Activated CD4-positive, alpha-beta T cell treated with anti-CD3 and anti-CD28 coated beads, Interleukin-2, amount 50 U/mL, for 1 hour (primary cell): ENCODE measurements at regions not wholly inside any gene's neighbourhood (a gene's known extent, or its start where the extent isn't known, plus 50 kb on each side); places are given as distances from the start of the nearest gene placed in this dataset.

ENCODE experiments used
- DNase-seq: peaks from one replicate; pipeline ENCODE4 v3.0.0-alpha.2; 2020

- no peak for DNase-seq
These were observed 573.1 kb upstream of the KLF12 start for GRCh38 chr13:74707291-74707690.

- no peak for DNase-seq
These were observed 572.6 kb upstream of the KLF12 start for GRCh38 chr13:74706801-74707200.

GRCh38 chr13:74705438-74705837 is 571.2 kb upstream of the KLF12 start:
- no peak for DNase-seq

DNA sequence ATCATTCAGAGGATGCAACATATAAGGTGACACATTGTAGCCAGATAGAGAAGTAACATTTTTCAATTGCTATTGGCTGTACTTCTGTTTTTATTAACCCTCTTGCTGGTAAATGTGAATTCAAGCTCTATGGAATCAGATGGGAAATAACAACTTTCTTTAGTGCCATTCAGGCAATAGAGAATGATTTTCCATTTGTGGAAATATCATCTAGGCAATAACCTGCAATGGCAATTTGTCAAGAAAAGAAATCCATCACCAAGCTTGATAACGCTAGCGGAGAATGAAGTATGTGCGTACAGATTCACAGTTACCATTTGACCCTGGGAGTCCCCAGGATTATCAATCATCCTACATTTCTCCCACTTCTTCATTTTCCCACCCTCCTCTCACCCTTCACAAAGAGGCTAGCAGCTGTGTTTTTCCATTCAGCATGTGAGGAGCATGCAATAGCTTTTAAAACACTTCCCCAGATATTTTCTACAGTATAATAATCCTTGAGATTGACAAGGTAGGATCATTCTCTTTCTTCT is 569.7 kb upstream of the KLF12 start:
- no peak for DNase-seq

- DNase-seq: no peak
These were observed 562.1 kb upstream of the KLF12 start for GRCh38 chr13:74696148-74696922.

- no peak for DNase-seq
These were observed 561.0 kb upstream of the KLF12 start for GRCh38 chr13:74695021-74695800.

- no peak for DNase-seq
These were observed 553.4 kb upstream of the KLF12 start for GRCh38 chr13:74687442-74688182.

GRCh38 chr13:74683411-74683810 is 549.2 kb upstream of the KLF12 start:
- DNase-seq: no peak

DNA sequence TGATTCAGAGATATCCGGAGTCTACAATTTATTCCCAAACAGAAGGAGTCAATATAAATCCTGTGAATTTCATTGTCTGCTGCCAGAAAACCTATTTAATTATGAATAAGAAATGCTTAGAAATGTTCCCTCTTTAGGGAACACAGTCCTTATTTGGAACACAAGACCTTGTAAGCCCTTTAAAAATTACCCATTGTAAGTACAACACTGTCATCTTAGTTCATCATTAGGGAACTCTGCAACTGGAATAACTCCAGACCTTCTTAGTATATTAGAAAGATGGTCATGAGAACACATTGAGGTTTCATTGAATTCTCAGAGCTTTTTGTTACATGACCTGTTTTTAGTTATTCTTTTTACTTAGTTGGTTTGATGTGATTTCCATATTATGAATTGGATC is 548.5 kb upstream of the KLF12 start:
- DNase-seq: no peak

DNA sequence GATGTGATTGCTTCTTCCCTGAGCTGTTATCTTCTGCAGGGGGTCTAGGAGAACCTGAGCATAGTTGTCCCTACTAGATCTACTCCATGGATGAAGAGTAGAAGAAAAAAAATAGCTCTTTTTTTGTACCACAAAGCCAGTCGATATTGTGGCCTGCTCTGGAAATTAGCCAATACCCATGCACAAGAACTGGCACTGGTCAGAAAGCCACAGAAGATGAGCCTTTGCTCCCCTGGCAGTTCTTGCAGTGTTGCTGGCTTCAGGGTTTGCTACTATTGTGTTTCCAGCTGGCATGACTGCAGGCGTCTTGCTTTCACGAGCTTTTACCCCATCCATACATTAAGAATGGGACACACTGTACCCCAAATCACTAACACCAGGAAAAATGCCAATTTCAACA is 547.7 kb upstream of the KLF12 start:
- no peak for DNase-seq

GRCh38 chr13:74678308-74678965 is 544.2 kb upstream of the KLF12 start:
- no peak for DNase-seq

DNA sequence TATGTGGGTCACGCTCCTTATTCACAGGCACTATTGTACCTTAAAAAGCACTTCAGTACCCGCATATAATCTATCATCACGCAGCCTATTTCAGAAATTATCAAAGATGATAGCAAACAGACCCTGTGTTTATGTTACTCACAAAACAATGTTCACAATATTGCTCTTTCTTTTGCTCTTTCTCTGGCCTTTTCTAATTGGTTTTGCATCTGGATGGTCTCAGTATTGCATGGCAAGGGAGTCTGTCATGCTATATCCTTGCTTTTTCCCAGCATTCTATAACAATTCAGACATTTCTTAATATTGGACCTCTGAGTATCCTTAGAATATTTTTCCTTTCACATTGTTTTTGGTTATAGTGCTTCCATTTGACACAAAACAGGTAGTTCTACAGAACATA is 541.8 kb upstream of the KLF12 start:
- DNase-seq: no peak

- no peak for DNase-seq
These were observed 541.0 kb upstream of the KLF12 start for GRCh38 chr13:74675182-74675581.

GRCh38 chr13:74674720-74675119 is 540.5 kb upstream of the KLF12 start:
- no peak for DNase-seq

GRCh38 chr13:74669149-74669548 is 534.9 kb upstream of the KLF12 start:
- no peak for DNase-seq

GRCh38 chr13:74667656-74668203 is 533.5 kb upstream of the KLF12 start:
- DNase-seq: no peak

DNA sequence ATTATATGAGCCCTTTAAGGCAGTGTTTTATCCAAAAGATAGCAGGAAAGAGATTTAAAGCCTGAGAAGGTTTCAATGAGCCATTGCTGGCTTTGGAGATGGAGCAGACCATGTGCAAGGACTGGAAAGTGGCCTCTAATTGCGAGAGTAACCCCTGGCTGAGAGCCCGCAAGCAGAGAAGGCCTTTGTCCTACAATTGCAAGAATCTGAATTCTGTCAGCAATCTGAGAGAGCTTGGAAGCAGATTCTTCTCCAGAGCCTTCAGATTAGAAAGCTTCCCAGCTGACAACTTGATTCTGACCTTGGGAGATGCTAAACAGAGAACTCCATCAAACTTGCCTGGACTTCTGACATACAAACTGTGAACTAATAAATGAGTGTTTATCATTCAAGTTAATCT is 528.7 kb upstream of the KLF12 start:
- no peak for DNase-seq

DNA sequence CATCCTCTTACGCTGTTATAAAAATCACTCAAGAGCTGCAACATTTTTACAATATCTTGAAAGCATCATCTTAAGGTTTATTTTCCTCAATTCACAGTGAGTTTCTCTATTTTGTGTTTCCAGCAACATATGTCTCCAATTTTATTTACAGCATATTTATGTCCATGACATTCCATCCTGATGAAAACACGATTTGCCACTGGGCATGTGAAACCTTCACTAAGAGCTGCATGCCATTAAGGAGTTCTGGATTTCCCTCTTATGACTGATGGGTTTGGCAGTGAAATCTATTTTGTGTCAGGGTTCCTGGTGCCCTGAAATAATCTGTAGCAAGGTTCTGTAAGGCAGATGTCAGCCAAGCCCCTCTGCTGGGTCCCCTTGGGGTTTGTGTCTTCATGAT is 527.6 kb upstream of the KLF12 start:
- no peak for DNase-seq

GRCh38 chr13:74657765-74658164 is 523.6 kb upstream of the KLF12 start:
- no peak for DNase-seq

DNA sequence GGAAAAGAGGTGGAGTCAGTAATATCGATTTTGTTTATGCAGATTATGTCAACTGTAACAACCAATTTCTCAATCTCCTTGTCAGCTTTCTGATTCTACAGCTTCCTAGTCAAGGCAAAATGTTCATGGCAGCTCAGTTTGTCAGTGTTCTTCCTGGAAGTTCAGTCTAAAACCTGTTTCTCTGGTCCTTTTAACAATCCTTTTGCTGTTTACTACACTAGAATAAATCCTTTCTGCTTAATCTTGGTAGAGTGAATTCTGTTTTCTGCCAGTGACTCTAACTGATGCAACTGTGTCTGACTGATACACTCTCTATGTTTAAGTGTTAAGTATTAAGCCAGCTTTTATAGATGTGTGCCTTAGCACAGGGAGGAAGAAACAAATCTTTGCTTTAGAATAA is 516.9 kb upstream of the KLF12 start:
- no peak for DNase-seq

GRCh38 chr13:74647991-74648390 is 513.8 kb upstream of the KLF12 start:
- no peak for DNase-seq

DNA sequence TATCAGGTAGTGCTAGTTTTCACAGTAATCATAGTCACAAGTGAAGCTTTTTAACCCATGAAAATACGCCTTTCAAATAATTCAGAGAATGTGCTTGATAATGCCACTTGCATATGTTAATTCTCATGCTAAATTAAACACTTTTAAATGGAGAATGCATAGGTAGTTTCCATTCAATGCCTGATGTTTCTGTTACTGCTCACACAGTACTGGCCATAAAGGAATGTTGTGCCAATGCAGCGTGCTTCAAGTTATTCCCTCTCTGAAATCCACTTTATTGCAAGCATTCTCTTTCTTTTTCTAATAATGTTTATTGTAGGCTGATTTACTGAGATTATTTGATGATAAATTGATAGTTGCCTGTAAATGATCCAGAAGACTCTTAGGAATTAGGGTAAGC is 513.0 kb upstream of the KLF12 start:
- no peak for DNase-seq

DNA sequence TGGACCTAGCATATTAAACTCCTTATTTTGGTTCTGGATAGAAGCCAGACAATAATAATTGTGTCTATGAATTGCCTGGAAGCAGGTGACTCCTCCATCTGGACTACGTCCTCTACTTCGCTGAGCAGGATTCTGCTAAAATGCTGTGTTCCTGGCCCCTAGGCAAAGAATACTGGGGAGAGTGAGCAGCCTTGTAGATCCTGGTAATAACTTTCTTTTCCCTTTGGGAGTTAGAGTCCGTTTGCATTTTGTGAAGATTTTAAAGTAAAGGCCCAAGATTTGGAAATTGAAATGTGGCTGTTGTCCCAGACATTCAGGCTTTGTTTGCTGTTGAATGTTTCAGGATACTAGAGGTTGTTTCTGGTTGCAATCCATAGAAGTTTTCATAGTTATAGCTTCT is 511.9 kb upstream of the KLF12 start:
- no peak for DNase-seq
